Heart left ventricle (tissue), 13 donors: ENCODE measurements at regions not wholly inside any gene's neighbourhood (a gene's known extent, or its start where the extent isn't known, plus 50 kb on each side); places are given as distances from the start of the nearest gene placed in this dataset.

ENCODE experiments used
- CTCF ChIP-seq, 12 donors: fragments of 200-600 bp; sonication (generic) in 4 of 12; IDR thresholded peaks; one replicate each; pipeline versions ENCODE4 v1.5.0 to v1.8.0; 2018 to 2022; ENCODE audit warnings: antibody characterized with exemption in 12 of 12, mild to moderate bottlenecking in 5 of 12
- POLR2A ChIP-seq, 2 donors: fragments of 450-650 bp; IDR thresholded peaks; one replicate each; pipeline ENCODE4 v1.6.1; 2017; ENCODE audit warnings: antibody characterized with exemption in 2 of 2, mild to moderate bottlenecking in 2 of 2, moderate library complexity in 2 of 2
- donor health status: ischemic (EF 13 %, LVEDD 7.1; RV severe dilation, severe dysfunction).
- donor health status: DM: no; HTN: yes; CAD: no.
- donor health status: DM: no; HTN: no; CAD: no.
- donor health status: ischemic (EF 25% LVEDD 6.9; RV normal size, moderate dysfunction).
- donor health status: ischemic (EF 25% LVEDD 5.7; RV mildly dilated, moderate dysfunction).
- donor health status: ischemic (EF 35%, LVEDD 5.7; RV mildly dilated, moderate dysfunction).
- donor health status: nonischemic (EF 11% LVEDD 7.7; RV severe dilation, severe dysfunction).
- donor health status: DM: yes; HTN: yes; CAD: no.
- donor health status: PGD.
- donor health status: ischemic (EF 29% LVEDD 5.4; RV normal size, mild dysfunction).
- donor health status: nonischemic (EF 23%, LVEDD 6.1; RV moderate dilation, normal function).

- TF ChIP-seq CTCF (IDR thresholded peaks at IDR 0.05): no peak
- no peak for TF ChIP-seq POLR2A (IDR thresholded peaks at IDR 0.05)
Observed at GRCh38 chr13:77988355-77988754, 69.7 kb upstream of the EDNRB start.
